HEK293T (cell line): ENCODE measurements at regions not wholly inside any gene's neighbourhood (a gene's known extent, or its start where the extent isn't known, plus 50 kb on each side); places are given as distances from the start of the nearest gene placed in this dataset.

Source experiments
- CTCF ChIA-PET: fragments of 350-600 bp; formaldehyde crosslinking; extraction: SDS; loops from one replicate; lab custom pipeline; 2021; ENCODE audit warnings: antibody characterized with exemption, inconsistent platforms; lab: Yijun Ruan, JAX
- POLR2A ChIA-PET: fragments of 350-600 bp; formaldehyde crosslinking; extraction: SDS; loops from one replicate; lab custom pipeline; 2020; ENCODE audit warnings: antibody characterized with exemption, inconsistent platforms; lab: Yijun Ruan, JAX
- DNase-seq: peaks from one replicate; pipeline ENCODE4 v3.0.0; 2012; ENCODE audit warnings: mixed read lengths; ENCODE audit errors: extremely low spot score
- ARNT ChIP-seq: fragments of 450-650 bp; IDR thresholded peaks from 2 replicates; pipeline ENCODE4 v1.6.1; 2017; ENCODE audit warnings: mild to moderate bottlenecking
- BHLHE40 ChIP-seq: fragments of 450-650 bp; IDR thresholded peaks from 2 replicates; pipeline ENCODE4 v1.6.1; 2016; ENCODE audit warnings: mild to moderate bottlenecking, moderate library complexity, borderline replicate concordance
- CTBP1 ChIP-seq: fragments of 450-650 bp; IDR thresholded peaks from 2 replicates; pipeline ENCODE4 v1.6.1; 2016; ENCODE audit warnings: borderline replicate concordance
- ELF4 ChIP-seq: fragments of 450-650 bp; IDR thresholded peaks from 2 replicates; pipeline ENCODE4 v1.6.1; 2017; ENCODE audit warnings: antibody characterized with exemption
- FOXA1 ChIP-seq: fragments of 450-650 bp; IDR thresholded peaks from 2 replicates; pipeline ENCODE4 v1.6.1; 2016; ENCODE audit warnings: mild to moderate bottlenecking
- FOXK2 ChIP-seq: fragments of 450-650 bp; IDR thresholded peaks from 2 replicates; pipeline ENCODE4 v1.6.1; 2016; ENCODE audit warnings: mild to moderate bottlenecking
- FOXM1 ChIP-seq: fragments of 450-650 bp; IDR thresholded peaks from 2 replicates; pipeline ENCODE4 v1.6.1; 2017; ENCODE audit warnings: mild to moderate bottlenecking, borderline replicate concordance
- HDGF ChIP-seq: fragments of 450-650 bp; IDR thresholded peaks from 2 replicates; pipeline ENCODE4 v1.6.1; 2017; ENCODE audit warnings: antibody characterized with exemption, borderline replicate concordance
- L3MBTL2 ChIP-seq: fragments of 450-650 bp; conservative IDR thresholded peaks from 2 replicates; pipeline ENCODE4 v1.6.1; 2016; ENCODE audit warnings: mild to moderate bottlenecking
- LEF1 ChIP-seq: fragments of 450-650 bp; IDR thresholded peaks from 2 replicates; pipeline ENCODE4 v1.6.1; 2017; ENCODE audit warnings: mild to moderate bottlenecking, borderline replicate concordance
- NFRKB ChIP-seq: fragments of 450-650 bp; IDR thresholded peaks from 2 replicates; pipeline ENCODE4 v1.6.1; 2016; ENCODE audit warnings: mild to moderate bottlenecking, moderate library complexity
- PKNOX1 ChIP-seq: fragments of 450-650 bp; IDR thresholded peaks from 2 replicates; pipeline ENCODE4 v1.6.1; 2016
- SP1 ChIP-seq: fragments of 450-650 bp; IDR thresholded peaks from 2 replicates; pipeline ENCODE4 v1.6.1; 2017
- SUZ12 ChIP-seq: fragments of 450-650 bp; IDR thresholded peaks from 2 replicates; pipeline ENCODE4 v1.6.1; 2016; ENCODE audit warnings: mild to moderate bottlenecking
- TARDBP ChIP-seq: fragments of 450-650 bp; IDR thresholded peaks from 2 replicates; pipeline ENCODE4 v1.6.1; 2016
- ZNF384 ChIP-seq: fragments of 450-650 bp; IDR thresholded peaks from 2 replicates; pipeline ENCODE4 v1.6.1; 2016

GRCh38 chr10:94083662-94084265 lies 90.0 kb downstream of the PLCE1 start:
- DNase-seq, result no peak
- no peak for TF ChIP-seq LEF1
- no peak for TF ChIP-seq BHLHE40
- TF ChIP-seq FOXM1, result no peak
- no peak for TF ChIP-seq NFRKB
- TF ChIP-seq HDGF, result no peak
- TF ChIP-seq L3MBTL2, result no peak
- TF ChIP-seq SUZ12, result no peak
- TF ChIP-seq FOXA1, result no peak
- TF ChIP-seq CTBP1, result no peak
- TF ChIP-seq ZNF384, result no peak
- no peak for TF ChIP-seq ARNT
- TF ChIP-seq SP1, result no peak
- no peak for TF ChIP-seq ELF4
- TF ChIP-seq PKNOX1, result no peak
- TF ChIP-seq FOXK2, result no peak
- TF ChIP-seq TARDBP, result no peak
- POLR2A ChIA-PET, result no interaction called here
- CTCF ChIA-PET, result no interaction called here

- TF ChIP-seq BHLHE40 (no peak), PKNOX1 (peak; percentile 36; the same call in 1 of the 2 replicates)
- ChIA-PET CTCF (no interaction called here), POLR2A (no interaction called here)
- no peak for DNase-seq
These were observed 90.6 kb downstream of the PLCE1 start for GRCh38 chr10:94084344-94084743.

DNA sequence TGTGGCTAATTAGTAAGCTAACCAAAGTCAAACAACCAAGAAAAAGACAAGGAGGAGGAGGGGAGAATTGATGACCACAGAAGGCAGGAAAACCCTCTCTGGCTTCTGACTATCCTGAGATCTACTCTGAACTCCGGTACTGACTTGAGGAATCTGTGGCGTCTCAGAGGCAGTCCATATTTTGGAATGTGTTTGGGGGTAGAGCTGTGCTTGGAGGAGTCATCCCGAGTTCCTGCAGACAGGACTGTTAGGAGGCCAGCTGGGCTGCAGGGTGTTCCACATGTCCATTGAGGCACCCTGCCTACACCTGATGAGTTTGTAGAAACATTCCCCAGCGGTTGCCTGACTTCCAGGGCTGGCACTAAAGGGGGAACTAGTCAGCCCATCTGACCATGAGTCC lies 91.6 kb downstream of the PLCE1 start:
- TF ChIP-seq BHLHE40 (no peak), SP1 (no peak), SUZ12 (no peak), NFRKB (no peak), ELF4 (no peak), FOXK2 (no peak), FOXA1 (no peak), PKNOX1 (no peak)

GRCh38 chr10:94085766-94086437 lies 92.2 kb downstream of the PLCE1 start:
- ChIA-PET CTCF (interaction anchor here (0.5 to 1.7 kb wide), 2 partner anchors 10 to 62 kb away, joined by 3 to 4 read pairs; no protein-coding TSS in a partner anchor), POLR2A (interaction anchor here (1.2 kb wide), 1 partner anchor 13 kb away, joined by 3 read pairs; no protein-coding TSS in a partner anchor)
- DNase-seq, result no peak
- TF ChIP-seq PKNOX1, result no peak
- TF ChIP-seq L3MBTL2, result no peak
- no peak for TF ChIP-seq SP1
- no peak for TF ChIP-seq BHLHE40
- no peak for TF ChIP-seq ARNT
- TF ChIP-seq ZNF384, result no peak
- no peak for TF ChIP-seq NFRKB
- no peak for TF ChIP-seq FOXM1
- TF ChIP-seq ELF4, result no peak
- no peak for TF ChIP-seq LEF1
- no peak for TF ChIP-seq FOXK2
- no peak for TF ChIP-seq TARDBP
- no peak for TF ChIP-seq FOXA1
- TF ChIP-seq CTBP1, result no peak
- TF ChIP-seq HDGF, result no peak
- no peak for TF ChIP-seq SUZ12

More for the DNA sequence above, 91.6 kb downstream of the PLCE1 start:
- CTCF ChIA-PET, result interaction anchor here (0.5 to 1.7 kb wide), 2 partner anchors 9 to 63 kb away, joined by 3 to 4 read pairs; no protein-coding TSS in a partner anchor
- POLR2A ChIA-PET, result interaction anchor here (1.2 kb wide), 1 partner anchor 14 kb away, joined by 3 read pairs; no protein-coding TSS in a partner anchor
- no peak for DNase-seq

DNA sequence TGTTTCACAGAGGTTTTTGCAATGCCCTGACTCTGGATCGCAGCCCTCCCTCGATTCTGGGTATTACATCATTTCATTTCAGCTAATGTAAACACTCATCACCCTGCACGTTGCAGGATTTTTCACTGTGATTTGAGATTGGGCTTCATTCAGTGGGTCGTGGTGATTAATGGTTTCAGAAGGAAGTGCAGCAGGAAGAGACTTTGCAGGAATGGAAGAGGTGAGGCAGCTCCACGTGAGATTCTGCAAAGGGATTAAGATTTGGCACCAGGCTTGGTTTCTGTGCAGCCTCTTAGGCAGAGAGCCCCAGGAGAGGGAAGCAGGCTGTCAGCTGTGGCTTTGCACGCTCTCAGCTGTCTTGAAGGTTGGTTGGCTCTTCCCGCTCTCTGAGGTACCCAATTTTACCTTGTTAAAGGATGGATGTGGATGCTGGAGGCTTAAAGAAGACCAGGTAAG lies 95.2 kb downstream of the PLCE1 start:
- CTCF ChIA-PET, result no interaction called here

GRCh38 chr10:94091649-94092048 lies 97.9 kb downstream of the PLCE1 start:
- no peak for DNase-seq
- POLR2A ChIA-PET, result no interaction called here
- CTCF ChIA-PET, result no interaction called here
- no peak for TF ChIP-seq FOXM1
- no peak for TF ChIP-seq HDGF
- no peak for TF ChIP-seq CTBP1
- TF ChIP-seq SUZ12, result no peak
- no peak for TF ChIP-seq ARNT
- TF ChIP-seq FOXA1, result no peak

More for the DNA sequence above, 95.2 kb downstream of the PLCE1 start:
- no peak for TF ChIP-seq SP1
- TF ChIP-seq L3MBTL2, result peak; percentile 35; the same call in 1 of the 2 replicates
- DNase-seq, result no peak
- POLR2A ChIA-PET, result no interaction called here
